ENCODE measurements at regions not wholly inside any gene's neighbourhood (a gene's known extent, or its start where the extent isn't known, plus 50 kb on each side); places are given as distances from the start of the nearest gene placed in this dataset.

GRCh38 chr1:2909797-2910196 is 108.3 kb upstream of the TTC34 start:
- intact Hi-C loops (cut with micrococcal nuclease; ENCODE audit: unreplicated experiment), result no loop called here
- Histone ChIP-seq H3K36me3 (ENCODE audit: low read depth) (no peaks in the 10 kb centered on the region), H3F3A (ENCODE audit: insufficient read depth, low read depth) (no peaks in the 10 kb centered on the region), H3K79me2 (ENCODE audit: low read depth) (no peaks in the 10 kb centered on the region), H3K4me1 (replicated peaks; ENCODE audit: insufficient read depth) (no peaks in the 10 kb centered on the region), H3K9me2 (ENCODE audit: insufficient read depth) (no peaks in the 10 kb centered on the region), H3K9me3 (ENCODE audit: insufficient read depth, low read depth) (no peaks in the 10 kb centered on the region), H3K27ac (no peak overlapping the region), H4K20me1 (ENCODE audit: insufficient read depth) (no peaks in the 10 kb centered on the region), H3K27me3 (ENCODE audit: insufficient read depth, low read depth) (peaks cover 94% of the 10 kb centered on the region), H2AFZ (no peak overlapping the region), H3K4me3 (no peak overlapping the region), H3K4me2 (no peak overlapping the region)
- CTCF ChIA-PET, result no interaction called here
- no TSS peak for BruUV-seq (replicated peaks)
- no peak for TF ChIP-seq CTCF (conservative IDR thresholded peaks at IDR 0.05)
- no peak for TF ChIP-seq EZH2 (IDR thresholded peaks at IDR 0.05; ENCODE audit: low read depth)
- POLR2A ChIA-PET (ENCODE audit: unreplicated experiment), result no interaction called here
- DNase-seq, result no peak

DNA sequence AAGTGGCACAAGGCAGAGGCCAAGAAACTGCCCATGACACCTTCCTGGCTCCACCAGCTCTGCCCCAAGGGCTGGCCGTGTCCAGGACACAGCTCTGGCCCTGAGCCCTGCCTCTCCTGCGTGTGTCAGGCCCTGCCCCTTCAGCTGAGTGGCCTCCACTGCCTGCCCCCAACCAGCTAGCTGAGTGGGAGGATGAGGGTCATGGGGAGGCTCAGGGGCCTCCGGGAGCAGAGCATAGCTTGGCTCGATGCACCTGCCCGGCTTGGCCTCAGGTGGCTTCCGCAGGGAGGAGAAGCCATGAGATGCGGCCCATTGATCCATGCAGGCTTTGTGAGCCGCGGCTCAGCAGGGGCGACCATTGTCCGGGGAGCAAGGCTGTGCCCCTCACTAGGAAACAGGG is 108.7 kb upstream of the TTC34 start:
- no peak overlapping the region for H3K4me3 ChIP-seq
- no TSS peak for BruUV-seq (replicated peaks)
- no peaks in the 10 kb centered on the region for H3K9me2 ChIP-seq (ENCODE audit: insufficient read depth)
- H3K27ac ChIP-seq, result no peak overlapping the region
- H4K20me1 ChIP-seq (ENCODE audit: insufficient read depth), result no peaks in the 10 kb centered on the region
- no peaks in the 10 kb centered on the region for H3K79me2 ChIP-seq (ENCODE audit: low read depth)
- H3K36me3 ChIP-seq (ENCODE audit: low read depth), result no peaks in the 10 kb centered on the region
- peaks cover 92% of the 10 kb centered on the region for H3K27me3 ChIP-seq (ENCODE audit: insufficient read depth, low read depth)
- no peaks in the 10 kb centered on the region for H3K9me3 ChIP-seq (ENCODE audit: insufficient read depth, low read depth)
- H3K4me1 ChIP-seq (replicated peaks; ENCODE audit: insufficient read depth), result no peaks in the 10 kb centered on the region
- no peak for DNase-seq
- TF ChIP-seq EZH2 (IDR thresholded peaks at IDR 0.05; ENCODE audit: low read depth) (no peak), CTCF (conservative IDR thresholded peaks at IDR 0.05) (no peak)
- no peaks in the 10 kb centered on the region for H3F3A ChIP-seq (ENCODE audit: insufficient read depth, low read depth)
- no peak overlapping the region for H3K4me2 ChIP-seq
- ChIA-PET POLR2A (ENCODE audit: unreplicated experiment) (no interaction called here), CTCF (no interaction called here)
- intact Hi-C loops (cut with micrococcal nuclease; ENCODE audit: unreplicated experiment), result no loop called here
- H2AFZ ChIP-seq, result no peak overlapping the region

- H3K9me2 ChIP-seq (ENCODE audit: insufficient read depth), result no peaks in the 10 kb centered on the region
- POLR2A ChIA-PET (ENCODE audit: unreplicated experiment), result no interaction called here
- no TSS peak for BruUV-seq (replicated peaks)
Observed at GRCh38 chr1:2911421-2912178, 109.7 kb upstream of the ACTRT2 start.

More at GRCh38 chr1:2911421-2912178, 109.7 kb upstream of the ACTRT2 start:
- Histone ChIP-seq H3K27me3 (ENCODE audit: insufficient read depth, low read depth) (peaks cover 83% of the 10 kb centered on the region), H3K36me3 (ENCODE audit: low read depth) (no peaks in the 10 kb centered on the region), H3K9me3 (ENCODE audit: insufficient read depth, low read depth) (no peaks in the 10 kb centered on the region), H3K79me2 (ENCODE audit: low read depth) (no peaks in the 10 kb centered on the region), H3K4me3 (no peak overlapping the region), H4K20me1 (ENCODE audit: insufficient read depth) (no peaks in the 10 kb centered on the region), H3K4me1 (replicated peaks; ENCODE audit: insufficient read depth) (no peaks in the 10 kb centered on the region), H3F3A (ENCODE audit: insufficient read depth, low read depth) (peaks cover 10% of the 10 kb centered on the region; the same call in 1 of the 2 replicates), H3K4me2 (no peak overlapping the region), H2AFZ (no peak overlapping the region), H3K27ac (no peak overlapping the region)
- no peak for TF ChIP-seq EZH2 (IDR thresholded peaks at IDR 0.05; ENCODE audit: low read depth)
- no peak for TF ChIP-seq CTCF (conservative IDR thresholded peaks at IDR 0.05)
- DNase-seq, result no peak
- intact Hi-C loops (cut with micrococcal nuclease; ENCODE audit: unreplicated experiment), result no loop called here
- CTCF ChIA-PET, result no interaction called here

All from PC-9 (cell line).